ENCODE measurements at regions not wholly inside any gene's neighbourhood (a gene's known extent, or its start where the extent isn't known, plus 50 kb on each side); places are given as distances from the start of the nearest gene placed in this dataset.

DNA sequence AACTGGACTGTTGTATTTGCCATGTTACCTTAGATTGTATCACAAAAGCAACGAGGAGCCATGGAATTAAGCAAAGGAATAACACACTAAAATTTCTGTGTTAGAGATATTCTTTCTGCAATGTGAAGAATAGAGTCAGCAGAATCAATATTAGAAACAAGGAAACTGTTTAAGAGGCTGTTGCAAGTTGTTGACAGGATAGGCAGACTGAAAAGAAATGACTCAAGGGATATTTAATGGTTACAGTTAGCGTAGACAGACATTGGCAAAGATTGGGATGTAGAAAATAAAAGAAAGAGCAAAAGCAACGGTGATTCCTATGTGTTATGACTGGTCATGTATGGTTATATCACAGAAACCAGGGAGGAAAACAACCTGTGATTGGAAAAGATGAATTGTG lies 299.0 kb upstream of the PPFIA2 start:
- Mint-ChIP-seq H3K27me3 (ENCODE audit: low read depth) (no peaks in the 10 kb centered on the region), H3K36me3 (ENCODE audit: insufficient read depth in 2 of 2) (no peaks in the 10 kb centered on the region), H3K4me1 (ENCODE audit: low read depth) (no peaks in the 10 kb centered on the region), H3K27ac (no peak overlapping the region), H3K4me3 (no peak overlapping the region), H3K9me3 (peaks cover 0 to 2% of the 10 kb centered on the region in 2 donors)
- ATAC-seq (replicated peaks in 1 of 2) = no peak
- DNase-seq = no peak

DNA sequence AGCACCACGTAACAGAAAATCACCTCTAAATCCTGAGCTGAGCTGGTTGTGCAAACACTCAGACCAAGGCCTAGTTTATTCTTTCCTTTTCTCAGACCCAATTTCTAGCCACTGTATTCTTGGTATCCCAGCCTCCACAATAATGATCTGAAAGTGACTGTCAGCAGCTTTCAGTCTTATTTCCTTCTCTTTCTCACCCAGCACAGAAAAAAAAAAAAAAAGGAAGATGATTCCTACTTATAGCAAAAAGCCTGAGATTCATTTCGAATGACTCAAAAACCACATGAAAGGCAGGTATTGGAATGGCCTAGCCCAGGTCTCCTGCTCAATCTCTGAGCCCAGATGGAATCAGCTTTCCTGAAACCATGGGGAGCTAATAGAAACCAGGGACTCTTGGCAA lies 298.6 kb upstream of the PPFIA2 start:
- Mint-ChIP-seq H3K27ac (no peak overlapping the region), H3K36me3 (ENCODE audit: insufficient read depth in 2 of 2) (no peaks in the 10 kb centered on the region), H3K9me3 (peaks cover 0 to 2% of the 10 kb centered on the region in 2 donors), H3K27me3 (ENCODE audit: low read depth) (no peaks in the 10 kb centered on the region), H3K4me3 (no peak overlapping the region), H3K4me1 (ENCODE audit: low read depth) (no peaks in the 10 kb centered on the region)
- no peak for ATAC-seq (replicated peaks in 1 of 2)
- no peak for DNase-seq

DNA sequence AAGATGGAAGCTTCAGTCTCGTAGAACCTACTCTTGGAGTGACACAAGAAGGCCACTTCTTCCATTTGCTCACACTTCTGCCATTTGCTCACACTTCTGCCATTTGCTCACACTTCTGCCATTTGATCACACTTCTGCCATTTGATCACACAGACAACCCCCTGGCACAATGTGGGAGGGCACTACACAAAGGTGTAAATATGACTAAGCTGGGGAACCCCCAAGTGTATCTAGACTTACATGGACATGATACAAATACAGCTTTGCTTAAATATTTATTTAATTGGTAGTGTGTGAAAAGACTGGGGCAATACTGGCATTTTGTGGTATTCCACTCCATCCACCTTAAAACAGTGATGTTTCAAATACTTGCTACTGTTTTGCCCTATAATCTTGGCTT lies 296.2 kb upstream of the PPFIA2 start:
- peak; percentile 36 for ATAC-seq (replicated peaks in 1 of 2)
- H3K27me3 Mint-ChIP-seq (ENCODE audit: low read depth) = no peaks in the 10 kb centered on the region
- no peak overlapping the region for H3K27ac Mint-ChIP-seq

DNA sequence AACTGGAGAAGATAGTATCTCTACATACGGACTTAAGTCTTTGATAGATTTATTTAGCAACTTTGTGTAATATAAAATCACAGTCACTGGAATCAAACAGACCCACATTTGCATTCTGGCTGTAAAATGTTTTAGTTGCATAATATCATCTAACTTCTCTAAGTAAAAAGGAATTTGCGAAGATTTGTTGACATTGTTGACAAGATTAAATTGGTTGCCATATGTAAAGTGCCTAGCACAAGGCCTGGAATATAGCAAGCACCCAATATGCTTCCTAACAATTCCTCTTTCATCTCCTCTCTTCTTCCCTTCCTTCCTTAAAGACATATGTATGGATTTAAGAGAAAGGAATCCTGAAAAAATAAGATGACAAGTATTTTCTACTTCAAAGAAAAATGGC lies 295.4 kb upstream of the PPFIA2 start:
- DNase-seq = no peak
- Mint-ChIP-seq H3K36me3 (ENCODE audit: insufficient read depth in 2 of 2) (no peaks in the 10 kb centered on the region), H3K4me3 (no peak overlapping the region), H3K9me3 (peaks cover 2 to 5% of the 10 kb centered on the region in 2 donors), H3K27ac (no peak overlapping the region), H3K27me3 (ENCODE audit: low read depth) (no peaks in the 10 kb centered on the region), H3K4me1 (ENCODE audit: low read depth) (no peaks in the 10 kb centered on the region)
- ATAC-seq (replicated peaks in 1 of 2) = no peak

More for the DNA sequence above, 296.2 kb upstream of the PPFIA2 start:
- peaks cover 0 to 2% of the 10 kb centered on the region in 2 donors for H3K9me3 Mint-ChIP-seq
- no peaks in the 10 kb centered on the region for H3K4me1 Mint-ChIP-seq (ENCODE audit: low read depth)
- H3K36me3 Mint-ChIP-seq (ENCODE audit: insufficient read depth in 2 of 2) = no peaks in the 10 kb centered on the region
- no peak for DNase-seq
- no peak overlapping the region for H3K4me3 Mint-ChIP-seq

DNA sequence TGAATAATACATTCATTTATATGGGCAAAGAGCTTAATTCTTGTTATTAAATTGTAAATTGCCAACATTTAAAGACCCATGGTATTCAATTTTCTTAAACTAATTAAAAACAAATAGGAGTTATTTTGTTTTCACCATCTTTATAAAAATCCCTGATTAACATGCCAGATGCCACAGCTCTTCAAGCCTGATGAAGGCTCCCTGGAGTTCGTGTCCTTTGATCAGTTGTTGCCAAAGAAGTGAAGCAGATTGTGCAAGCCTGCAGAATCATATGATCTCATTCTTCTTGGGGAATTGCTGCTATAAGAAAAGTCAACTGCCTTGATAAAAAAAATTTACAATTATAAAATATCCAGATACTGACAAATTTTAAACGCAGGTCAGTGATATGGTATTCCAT lies 288.3 kb upstream of the PPFIA2 start:
- Mint-ChIP-seq H3K9me3 (peaks cover 3 to 5% of the 10 kb centered on the region in 2 donors), H3K4me1 (ENCODE audit: low read depth) (no peaks in the 10 kb centered on the region), H3K36me3 (ENCODE audit: insufficient read depth in 2 of 2) (no peaks in the 10 kb centered on the region), H3K4me3 (no peak overlapping the region), H3K27me3 (ENCODE audit: low read depth) (peaks cover 6% of the 10 kb centered on the region), H3K27ac (no peak overlapping the region)
- DNase-seq (no peak), ATAC-seq (replicated peaks in 1 of 2) (no peak)

DNA sequence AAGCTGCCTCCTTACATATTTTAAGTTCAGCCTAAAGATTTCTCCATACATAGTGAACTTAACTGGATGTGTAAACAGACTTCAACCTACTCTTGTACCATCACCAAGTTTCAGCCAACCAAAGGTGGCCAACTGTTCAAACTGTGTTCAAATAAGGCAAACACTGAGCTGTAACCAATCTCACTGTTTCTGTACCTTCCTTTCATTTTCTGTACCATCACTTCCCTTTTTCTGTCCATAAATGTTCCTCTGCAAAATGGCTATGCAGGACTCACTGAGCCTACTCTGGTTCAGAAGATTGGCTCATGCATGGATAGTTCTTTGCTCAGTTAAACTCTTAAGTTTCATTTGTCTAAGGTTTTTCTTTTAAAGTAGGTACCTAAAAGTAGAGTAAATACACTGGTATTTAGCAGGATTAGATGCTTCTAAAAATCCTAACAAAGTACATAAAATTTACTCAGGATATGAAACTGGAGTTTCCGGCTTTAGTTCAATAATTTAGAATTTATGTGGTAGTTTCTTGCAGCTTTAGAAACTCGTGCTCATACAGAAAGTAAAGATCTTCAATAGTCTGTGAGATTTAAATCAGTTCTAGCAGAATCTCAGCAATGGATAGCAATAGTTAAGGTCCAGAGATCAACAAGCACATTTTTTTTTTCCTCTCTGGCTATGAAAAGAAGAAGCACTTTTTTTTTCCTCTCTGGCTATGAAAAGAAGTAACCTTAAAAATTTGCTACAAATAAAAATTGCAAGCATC lies 282.0 kb upstream of the PPFIA2 start:
- ATAC-seq (replicated peaks in 1 of 2) (no peak), DNase-seq (no peak)
- Mint-ChIP-seq H3K36me3 (ENCODE audit: insufficient read depth in 2 of 2) (no peaks in the 10 kb centered on the region), H3K4me1 (ENCODE audit: low read depth) (no peaks in the 10 kb centered on the region), H3K4me3 (no peak overlapping the region), H3K9me3 (no peaks in the 10 kb centered on the region), H3K27me3 (ENCODE audit: low read depth) (no peaks in the 10 kb centered on the region), H3K27ac (no peak overlapping the region)

DNA sequence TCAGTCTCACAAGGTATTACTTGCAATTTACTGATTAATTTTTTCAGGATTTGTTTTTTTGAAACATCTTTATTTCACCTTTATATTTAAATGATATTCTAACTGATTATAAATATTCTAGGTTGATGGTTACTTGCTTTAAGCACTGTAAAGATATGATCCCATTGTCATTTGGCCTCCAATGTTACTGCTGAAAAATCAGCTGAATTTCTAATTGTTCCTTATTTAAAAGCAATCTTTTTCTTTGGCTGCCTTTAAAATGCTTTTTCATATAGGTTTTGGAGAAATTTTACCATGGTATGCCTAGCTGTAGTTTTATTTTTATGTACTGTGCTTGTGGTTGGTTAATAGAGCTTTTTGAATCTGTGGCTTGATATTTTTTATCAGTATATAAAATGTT lies 275.6 kb upstream of the PPFIA2 start:
- Mint-ChIP-seq H3K9me3 (peaks cover 0 to 3% of the 10 kb centered on the region in 2 donors), H3K4me3 (no peak overlapping the region), H3K27ac (no peak overlapping the region), H3K4me1 (ENCODE audit: low read depth) (no peaks in the 10 kb centered on the region), H3K36me3 (ENCODE audit: insufficient read depth in 2 of 2) (no peaks in the 10 kb centered on the region), H3K27me3 (ENCODE audit: low read depth) (no peaks in the 10 kb centered on the region)
- no peak for ATAC-seq (replicated peaks in 1 of 2)
- no peak for DNase-seq

DNA sequence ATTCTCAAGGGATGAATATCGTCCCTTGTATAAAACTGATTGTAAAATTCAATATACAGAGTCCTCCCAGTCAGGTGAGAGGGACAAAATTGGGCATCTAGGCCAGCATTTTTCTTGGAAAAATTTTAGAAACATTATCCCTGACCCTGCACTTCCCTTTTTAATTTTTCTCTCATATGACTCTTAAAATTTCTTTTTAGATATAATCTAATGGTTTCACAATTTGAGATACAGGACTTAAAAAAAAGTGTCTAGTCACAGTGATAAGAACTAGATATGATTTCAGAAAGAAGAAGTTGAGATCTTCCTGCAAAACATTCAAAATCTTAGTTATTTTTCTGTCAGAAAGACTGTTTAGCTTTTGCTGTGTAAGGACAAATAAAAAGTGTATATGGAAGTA lies 270.8 kb upstream of the PPFIA2 start:
- H3K27ac Mint-ChIP-seq = no peak overlapping the region
- DNase-seq = no peak
- H3K36me3 Mint-ChIP-seq (ENCODE audit: insufficient read depth in 2 of 2) = no peaks in the 10 kb centered on the region
- H3K9me3 Mint-ChIP-seq = peaks cover 0 to 8% of the 10 kb centered on the region in 2 donors
- no peaks in the 10 kb centered on the region for H3K27me3 Mint-ChIP-seq (ENCODE audit: low read depth)
- no peaks in the 10 kb centered on the region for H3K4me1 Mint-ChIP-seq (ENCODE audit: low read depth)
- no peak for ATAC-seq (replicated peaks in 1 of 2)
- no peak overlapping the region for H3K4me3 Mint-ChIP-seq

DNA sequence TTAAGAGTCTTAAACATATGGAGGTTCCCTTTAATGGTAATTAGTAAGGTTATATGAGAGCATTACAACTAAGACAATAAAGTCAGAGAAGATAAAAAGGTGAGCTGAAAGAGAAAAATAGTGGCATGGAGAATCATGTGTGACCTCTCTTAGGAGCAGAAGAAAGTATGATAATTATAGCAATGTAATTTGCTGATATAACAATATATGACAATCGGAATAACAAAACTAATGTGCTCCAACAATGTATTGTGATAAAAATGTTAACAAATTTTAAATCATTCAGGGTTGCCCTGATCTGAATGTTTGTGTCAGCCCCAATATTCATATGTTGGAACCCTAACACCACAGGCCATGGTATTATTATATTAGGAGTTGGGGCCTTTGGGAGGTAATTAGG lies 269.6 kb upstream of the PPFIA2 start:
- no peak for ATAC-seq (replicated peaks in 1 of 2)
- peaks cover 5% of the 10 kb centered on the region for H3K27me3 Mint-ChIP-seq (ENCODE audit: low read depth)
- peaks cover 0 to 5% of the 10 kb centered on the region in 2 donors for H3K9me3 Mint-ChIP-seq
- no peak overlapping the region for H3K27ac Mint-ChIP-seq
- H3K36me3 Mint-ChIP-seq (ENCODE audit: insufficient read depth in 2 of 2) = no peaks in the 10 kb centered on the region
- H3K4me1 Mint-ChIP-seq (ENCODE audit: low read depth) = no peaks in the 10 kb centered on the region
- no peak for DNase-seq
- no peak overlapping the region for H3K4me3 Mint-ChIP-seq

DNA sequence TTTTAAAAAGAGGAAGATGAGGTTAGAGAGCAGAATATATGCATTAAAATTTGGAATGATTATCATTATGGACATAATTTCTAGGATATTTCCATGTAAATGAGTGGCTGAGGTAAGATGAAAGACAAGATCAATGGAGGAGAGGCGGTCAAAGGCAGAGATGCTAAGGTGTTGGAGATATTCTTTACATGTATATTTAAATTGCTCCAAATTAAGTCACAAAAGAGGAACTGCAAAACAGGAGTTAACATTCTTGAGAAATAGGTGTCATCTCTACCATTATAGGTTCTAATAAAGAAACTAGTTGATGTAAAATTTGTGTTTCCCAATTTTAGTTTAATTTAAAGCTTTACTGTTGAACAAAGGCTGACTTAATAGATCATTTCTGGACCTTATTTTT lies 268.5 kb upstream of the PPFIA2 start:
- DNase-seq (no peak), ATAC-seq (replicated peaks in 1 of 2) (no peak)
- Mint-ChIP-seq H3K36me3 (ENCODE audit: insufficient read depth in 2 of 2) (no peaks in the 10 kb centered on the region), H3K4me1 (ENCODE audit: low read depth) (no peaks in the 10 kb centered on the region), H3K27ac (no peak overlapping the region), H3K9me3 (peaks cover 0 to 4% of the 10 kb centered on the region in 2 donors), H3K4me3 (no peak overlapping the region), H3K27me3 (ENCODE audit: low read depth) (peaks cover 5% of the 10 kb centered on the region)

DNA sequence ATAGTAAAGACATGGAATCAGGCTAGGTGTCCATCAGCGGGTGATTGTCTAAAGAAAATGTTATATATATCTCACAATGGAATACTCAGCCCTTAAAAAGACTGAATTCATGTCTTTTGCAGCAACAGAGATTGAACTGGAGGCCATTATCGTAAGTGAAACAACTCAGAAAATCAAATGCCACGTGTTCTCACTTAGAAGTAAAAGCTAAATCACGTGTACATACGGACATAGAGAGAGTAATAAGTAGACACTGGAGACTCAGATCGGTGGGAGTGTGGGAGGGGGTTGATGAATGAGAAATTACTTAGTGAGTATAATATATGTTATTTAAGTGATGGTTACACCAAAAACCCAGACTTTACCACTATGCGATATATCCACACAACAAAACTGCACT lies 266.3 kb upstream of the PPFIA2 start:
- no peak for ATAC-seq (replicated peaks in 1 of 2)
- Mint-ChIP-seq H3K9me3 (peaks cover 0 to 4% of the 10 kb centered on the region in 2 donors), H3K4me1 (ENCODE audit: low read depth) (no peaks in the 10 kb centered on the region), H3K36me3 (ENCODE audit: insufficient read depth in 2 of 2) (no peaks in the 10 kb centered on the region), H3K27ac (no peak overlapping the region), H3K4me3 (no peak overlapping the region), H3K27me3 (ENCODE audit: low read depth) (peaks cover 5% of the 10 kb centered on the region)
- no peak for DNase-seq

DNA sequence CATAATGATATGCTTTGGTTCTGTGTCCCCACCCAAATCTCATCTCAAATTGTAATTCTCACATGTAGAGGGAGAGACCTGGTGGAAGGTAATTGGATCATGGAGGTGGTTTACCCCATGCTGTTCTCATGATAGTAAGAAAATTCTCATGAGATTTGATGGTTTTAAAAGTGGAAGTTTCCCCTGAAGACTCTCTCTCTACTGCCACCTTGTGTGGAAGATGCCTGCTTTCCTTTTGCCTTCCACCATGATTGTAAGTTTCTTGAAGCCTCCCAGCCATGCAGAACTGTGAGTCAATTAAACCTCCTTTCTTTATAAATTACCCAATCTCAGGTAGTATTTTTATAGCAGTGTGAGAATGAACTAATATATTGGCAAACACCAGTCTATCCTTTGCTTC lies 260.4 kb upstream of the PPFIA2 start:
- H3K36me3 Mint-ChIP-seq (ENCODE audit: insufficient read depth in 2 of 2) = peaks cover 0 to 6% of the 10 kb centered on the region in 2 donors
- no peaks in the 10 kb centered on the region for H3K4me1 Mint-ChIP-seq (ENCODE audit: low read depth)
- no peak for ATAC-seq (replicated peaks in 1 of 2)
- H3K4me3 Mint-ChIP-seq = no peak overlapping the region
- no peak for DNase-seq
- H3K27me3 Mint-ChIP-seq (ENCODE audit: low read depth) = peaks cover 5% of the 10 kb centered on the region
- H3K9me3 Mint-ChIP-seq = peaks cover 4 to 5% of the 10 kb centered on the region in 2 donors
- H3K27ac Mint-ChIP-seq = no peak overlapping the region

DNA sequence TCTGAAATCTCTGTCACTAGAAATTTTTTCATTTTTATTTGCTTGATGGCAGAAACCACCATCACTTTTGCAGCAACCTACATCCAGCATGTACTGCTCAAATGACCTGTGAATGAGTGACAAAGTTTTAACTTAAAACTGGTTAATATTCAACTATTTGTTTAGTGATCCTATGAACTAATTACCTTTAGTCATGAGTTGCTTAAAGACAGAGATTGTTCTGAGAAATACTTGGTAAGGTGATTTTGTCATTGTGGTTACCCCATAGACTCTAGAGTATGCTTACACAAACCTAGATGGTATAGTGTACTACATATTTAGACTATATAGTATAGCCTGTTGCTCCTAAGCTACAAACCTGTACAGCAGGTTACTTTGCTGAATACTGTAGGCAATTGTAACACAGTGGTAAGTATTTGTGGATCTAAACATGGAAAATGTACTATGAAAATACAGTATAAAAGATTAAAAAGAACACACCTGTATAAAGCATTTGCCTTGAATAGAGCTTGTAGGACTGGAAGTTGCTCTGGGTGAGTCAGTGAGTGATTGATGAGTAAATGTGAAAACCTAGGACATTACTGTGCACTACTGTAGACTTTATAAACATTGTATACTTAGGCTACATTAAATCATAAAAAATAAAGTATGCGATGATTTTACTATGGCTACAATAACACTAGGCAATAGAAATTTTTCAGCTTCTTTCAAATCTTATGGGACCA lies 256.6 kb upstream of the PPFIA2 start:
- Mint-ChIP-seq H3K27me3 (ENCODE audit: low read depth) (no peaks in the 10 kb centered on the region), H3K36me3 (ENCODE audit: insufficient read depth in 2 of 2) (peaks cover 0 to 6% of the 10 kb centered on the region in 2 donors), H3K4me1 (ENCODE audit: low read depth) (no peaks in the 10 kb centered on the region), H3K4me3 (no peak overlapping the region), H3K27ac (no peak overlapping the region), H3K9me3 (peaks cover 4 to 5% of the 10 kb centered on the region in 2 donors)
- ATAC-seq (replicated peaks in 1 of 2) (peak; percentile 66 to 67), DNase-seq (no peak)

DNA sequence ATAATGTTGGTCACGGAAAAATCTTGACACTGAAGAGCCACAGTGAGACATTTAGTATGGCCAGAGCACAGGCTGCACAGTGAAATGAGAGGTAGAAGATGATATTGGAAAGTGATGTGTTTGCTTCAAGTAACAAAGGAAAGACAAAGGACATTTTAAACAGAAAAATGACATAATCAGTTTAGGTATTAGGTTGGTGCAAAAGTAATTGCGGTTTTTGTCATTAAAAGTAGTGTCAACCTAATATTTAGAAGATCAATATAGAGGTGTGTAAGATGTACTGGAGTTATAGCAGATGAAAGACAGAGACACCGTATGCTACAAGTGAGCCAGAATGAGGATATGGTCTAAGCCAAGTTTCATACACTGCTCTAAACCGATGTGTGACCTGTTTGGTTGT lies 253.0 kb upstream of the PPFIA2 start:
- Mint-ChIP-seq H3K9me3 (no peaks in the 10 kb centered on the region), H3K27me3 (ENCODE audit: low read depth) (no peaks in the 10 kb centered on the region), H3K36me3 (ENCODE audit: insufficient read depth in 2 of 2) (no peaks in the 10 kb centered on the region), H3K27ac (no peak overlapping the region), H3K4me3 (no peak overlapping the region), H3K4me1 (ENCODE audit: low read depth) (no peaks in the 10 kb centered on the region)
- no peak for DNase-seq
- no peak for ATAC-seq (replicated peaks in 1 of 2)
